ENCODE measurements at regions not wholly inside any gene's neighbourhood (a gene's known extent, or its start where the extent isn't known, plus 50 kb on each side); places are given as distances from the start of the nearest gene placed in this dataset.

- Histone ChIP-seq H3K27me3 (replicated peaks; ENCODE audit: control insufficient read depth, insufficient read depth, low read length) (no peaks in the 10 kb centered on the region; the same call in 1 of the 2 replicates), H3K36me3 (ENCODE audit: control insufficient read depth, insufficient read depth, low read length) (no peaks in the 10 kb centered on the region), H3K4me3 (replicated peaks; ENCODE audit: low read depth, low read length) (no peak overlapping the region)
- TF ChIP-seq, protein P1, sequence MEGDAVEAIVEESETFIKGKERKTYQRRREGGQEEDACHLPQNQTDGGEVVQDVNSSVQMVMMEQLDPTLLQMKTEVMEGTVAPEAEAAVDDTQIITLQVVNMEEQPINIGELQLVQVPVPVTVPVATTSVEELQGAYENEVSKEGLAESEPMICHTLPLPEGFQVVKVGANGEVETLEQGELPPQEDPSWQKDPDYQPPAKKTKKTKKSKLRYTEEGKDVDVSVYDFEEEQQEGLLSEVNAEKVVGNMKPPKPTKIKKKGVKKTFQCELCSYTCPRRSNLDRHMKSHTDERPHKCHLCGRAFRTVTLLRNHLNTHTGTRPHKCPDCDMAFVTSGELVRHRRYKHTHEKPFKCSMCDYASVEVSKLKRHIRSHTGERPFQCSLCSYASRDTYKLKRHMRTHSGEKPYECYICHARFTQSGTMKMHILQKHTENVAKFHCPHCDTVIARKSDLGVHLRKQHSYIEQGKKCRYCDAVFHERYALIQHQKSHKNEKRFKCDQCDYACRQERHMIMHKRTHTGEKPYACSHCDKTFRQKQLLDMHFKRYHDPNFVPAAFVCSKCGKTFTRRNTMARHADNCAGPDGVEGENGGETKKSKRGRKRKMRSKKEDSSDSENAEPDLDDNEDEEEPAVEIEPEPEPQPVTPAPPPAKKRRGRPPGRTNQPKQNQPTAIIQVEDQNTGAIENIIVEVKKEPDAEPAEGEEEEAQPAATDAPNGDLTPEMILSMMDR (IDR thresholded peaks at IDR 0.05; ENCODE audit: insufficient read depth, low read length, poor library complexity, severe bottlenecking) = no peak
- no peak for DNase-seq (ENCODE audit: extremely low read depth, insufficient read length)
Measured at GRCh38 chr11:134679592-134679991, 267.6 kb upstream of the B3GAT1 start.

GRCh38 chr11:134678744-134679143 is 266.7 kb upstream of the B3GAT1 start:
- H3K36me3 ChIP-seq (ENCODE audit: control insufficient read depth, insufficient read depth, low read length) = no peaks in the 10 kb centered on the region
- no peak for DNase-seq (ENCODE audit: extremely low read depth, insufficient read length)
- TF ChIP-seq, protein P1 (IDR thresholded peaks at IDR 0.05; ENCODE audit: insufficient read depth, low read length, poor library complexity, severe bottlenecking) = no peak
- no peak overlapping the region for H3K4me3 ChIP-seq (replicated peaks; ENCODE audit: low read depth, low read length)
- H3K27me3 ChIP-seq (replicated peaks; ENCODE audit: control insufficient read depth, insufficient read depth, low read length) = no peaks in the 10 kb centered on the region; the same call in 1 of the 2 replicates

- Histone ChIP-seq H3K36me3 (ENCODE audit: control insufficient read depth, insufficient read depth, low read length) (no peaks in the 10 kb centered on the region), H3K27me3 (replicated peaks; ENCODE audit: control insufficient read depth, insufficient read depth, low read length) (no peaks in the 10 kb centered on the region; the same call in 1 of the 2 replicates), H3K4me3 (replicated peaks; ENCODE audit: low read depth, low read length) (no peak overlapping the region)
- TF ChIP-seq, protein P1 (IDR thresholded peaks at IDR 0.05; ENCODE audit: insufficient read depth, low read length, poor library complexity, severe bottlenecking) = no peak
- DNase-seq (ENCODE audit: extremely low read depth, insufficient read length) = no peak
Measured at GRCh38 chr11:134677891-134678551, 266.0 kb upstream of the B3GAT1 start.

DNA sequence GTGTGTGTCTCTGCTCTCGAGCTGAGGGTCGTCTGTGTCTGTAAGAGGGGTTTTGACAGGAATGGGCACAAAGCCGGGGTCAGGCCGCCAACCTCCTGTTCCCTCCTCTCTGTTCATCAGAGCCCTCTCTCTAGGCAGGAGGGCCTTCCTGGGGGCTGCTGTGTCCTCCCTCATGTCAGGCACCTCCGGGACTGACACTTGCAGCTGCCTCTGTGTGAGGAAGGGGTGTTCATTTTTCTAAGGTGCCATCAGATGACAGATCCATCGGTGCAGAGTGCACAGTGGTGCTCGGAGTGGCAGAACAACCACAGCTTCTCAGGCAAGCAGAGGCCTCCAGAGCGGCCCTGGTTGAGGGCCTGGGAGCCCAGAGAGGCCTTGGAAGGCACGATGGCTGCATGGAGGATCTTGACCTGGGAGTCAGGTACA is 265.4 kb upstream of the B3GAT1 start:
- no peaks in the 10 kb centered on the region for H3K36me3 ChIP-seq (ENCODE audit: control insufficient read depth, insufficient read depth, low read length)
- no peaks in the 10 kb centered on the region; the same call in 1 of the 2 replicates for H3K27me3 ChIP-seq (replicated peaks; ENCODE audit: control insufficient read depth, insufficient read depth, low read length)
- TF ChIP-seq, protein P1 (IDR thresholded peaks at IDR 0.05; ENCODE audit: insufficient read depth, low read length, poor library complexity, severe bottlenecking) = no peak
- H3K4me3 ChIP-seq (replicated peaks; ENCODE audit: low read depth, low read length) = no peak overlapping the region
- DNase-seq (ENCODE audit: extremely low read depth, insufficient read length) = no peak

DNA sequence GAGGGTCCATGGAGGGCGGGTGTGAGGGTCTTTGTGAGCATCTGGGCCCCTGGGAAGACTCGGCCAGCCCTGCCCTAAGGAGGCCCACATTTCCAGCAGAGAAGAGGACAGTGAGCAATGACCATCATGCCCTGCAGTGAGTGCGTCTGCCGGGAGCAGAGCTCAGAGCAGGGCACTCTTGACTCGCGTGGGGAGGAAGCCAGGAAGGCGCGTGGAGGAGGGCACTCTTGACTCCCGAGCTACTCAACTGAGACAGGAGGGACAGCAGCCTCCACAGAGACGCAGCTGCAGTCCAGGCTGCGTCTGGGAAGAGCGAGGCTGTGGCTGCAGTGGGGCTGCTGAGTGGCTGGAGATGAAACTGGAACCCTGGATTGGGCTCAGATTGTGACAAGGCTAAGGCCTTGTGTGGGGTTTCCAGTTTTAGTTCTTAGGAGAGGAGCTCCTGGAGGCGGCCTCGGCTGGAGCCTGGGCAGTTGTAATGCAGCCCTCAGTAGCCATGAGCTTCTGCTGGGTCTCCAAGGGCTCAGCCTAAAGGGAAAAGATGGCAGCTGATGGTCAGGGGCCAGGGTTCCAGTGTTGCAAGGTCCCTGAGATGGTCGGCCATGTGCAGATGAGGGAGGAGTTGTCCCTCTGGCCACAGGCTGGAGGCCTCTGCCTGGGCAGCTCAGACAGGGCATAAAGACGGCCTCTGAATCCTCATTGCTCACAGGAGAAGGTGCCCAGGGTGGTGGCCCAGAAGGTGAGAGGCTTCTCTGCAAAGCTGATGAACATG is 264.7 kb upstream of the B3GAT1 start:
- Histone ChIP-seq H3K36me3 (ENCODE audit: control insufficient read depth, insufficient read depth, low read length) (no peaks in the 10 kb centered on the region), H3K27me3 (replicated peaks; ENCODE audit: control insufficient read depth, insufficient read depth, low read length) (peaks cover under 1% of the 10 kb centered on the region; the same call in 1 of the 2 replicates), H3K4me3 (replicated peaks; ENCODE audit: low read depth, low read length) (no peak overlapping the region)
- TF ChIP-seq, protein P1 (IDR thresholded peaks at IDR 0.05; ENCODE audit: insufficient read depth, low read length, poor library complexity, severe bottlenecking) = no peak
- no peak for DNase-seq (ENCODE audit: extremely low read depth, insufficient read length)
